ENCODE measurements at regions not wholly inside any gene's neighbourhood (a gene's known extent, or its start where the extent isn't known, plus 50 kb on each side); places are given as distances from the start of the nearest gene placed in this dataset.

- Histone ChIP-seq H3K27ac (ENCODE audit: extremely low read depth, low read depth, low read length) (no peak overlapping the region), H3K4me3 (ENCODE audit: low read depth, low read length) (no peak overlapping the region), H3K36me3 (ENCODE audit: control insufficient read depth in 2 of 2, insufficient read depth in 1 of 2, low read length in 2 of 2) (no peaks in the 10 kb centered on the region), H3K9me3 (ENCODE audit: control insufficient read depth, insufficient read depth, low read depth, low read length) (no peaks in the 10 kb centered on the region), H3K4me1 (ENCODE audit: control insufficient read depth, insufficient read depth, low read length) (no peaks in the 10 kb centered on the region)
- ChIA-PET POLR2A (no interaction called here), CTCF (no interaction called here)
- TF ChIP-seq REPIN1 (tag by site-specific recombination; IDR thresholded peaks at IDR 0.05; ENCODE audit: low read depth) (no peak), ZNF629 (tag by site-specific recombination; IDR thresholded peaks at IDR 0.05) (no peak), ZNF24 (tag by site-specific recombination; IDR thresholded peaks at IDR 0.05) (no peak), ZNF624 (tag by site-specific recombination; IDR thresholded peaks at IDR 0.05) (no peak), INSM2 (tag by site-specific recombination; IDR thresholded peaks at IDR 0.05) (no peak), ZNF792 (tag by site-specific recombination; IDR thresholded peaks at IDR 0.05) (no peak), ZFHX2 (tag by site-specific recombination; conservative IDR thresholded peaks at IDR 0.05) (no peak), TRIM28 (IDR thresholded peaks at IDR 0.05; ENCODE audit: borderline replicate concordance, low read length) (no peak), ZNF561 (tag by site-specific recombination; IDR thresholded peaks at IDR 0.05; ENCODE audit: borderline replicate concordance) (no peak)
- TF ChIP-seq, protein P1, sequence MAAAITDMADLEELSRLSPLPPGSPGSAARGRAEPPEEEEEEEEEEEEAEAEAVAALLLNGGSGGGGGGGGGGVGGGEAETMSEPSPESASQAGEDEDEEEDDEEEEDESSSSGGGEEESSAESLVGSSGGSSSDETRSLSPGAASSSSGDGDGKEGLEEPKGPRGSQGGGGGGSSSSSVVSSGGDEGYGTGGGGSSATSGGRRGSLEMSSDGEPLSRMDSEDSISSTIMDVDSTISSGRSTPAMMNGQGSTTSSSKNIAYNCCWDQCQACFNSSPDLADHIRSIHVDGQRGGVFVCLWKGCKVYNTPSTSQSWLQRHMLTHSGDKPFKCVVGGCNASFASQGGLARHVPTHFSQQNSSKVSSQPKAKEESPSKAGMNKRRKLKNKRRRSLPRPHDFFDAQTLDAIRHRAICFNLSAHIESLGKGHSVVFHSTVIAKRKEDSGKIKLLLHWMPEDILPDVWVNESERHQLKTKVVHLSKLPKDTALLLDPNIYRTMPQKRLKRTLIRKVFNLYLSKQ (tag by site-specific recombination; IDR thresholded peaks at IDR 0.05; ENCODE audit: borderline replicate concordance), result no peak
Observed at GRCh38 chr2:226234187-226234586, 565.4 kb downstream of the IRS1 start.

- Histone ChIP-seq H3K4me3 (ENCODE audit: low read depth, low read length) (no peak overlapping the region), H3K9me3 (ENCODE audit: control insufficient read depth, insufficient read depth, low read depth, low read length) (no peaks in the 10 kb centered on the region), H3K36me3 (ENCODE audit: control insufficient read depth in 2 of 2, insufficient read depth in 1 of 2, low read length in 2 of 2) (no peaks in the 10 kb centered on the region), H3K27ac (ENCODE audit: extremely low read depth, low read depth, low read length) (no peak overlapping the region), H3K4me1 (ENCODE audit: control insufficient read depth, insufficient read depth, low read length) (no peaks in the 10 kb centered on the region)
- CTCF ChIA-PET, result no interaction called here
- POLR2A ChIA-PET, result no interaction called here
- TF ChIP-seq ZNF747 (tag by site-specific recombination; IDR thresholded peaks at IDR 0.05), result no peak
- TF ChIP-seq ZNF544 (tag by site-specific recombination; IDR thresholded peaks at IDR 0.05), result no peak
- no peak for TF ChIP-seq ZNF302 (tag by site-specific recombination; IDR thresholded peaks at IDR 0.05; ENCODE audit: low read depth)
- no peak for TF ChIP-seq RBAK (tag by site-specific recombination; IDR thresholded peaks at IDR 0.05)
- no peak for TF ChIP-seq GLI4 (tag by site-specific recombination; IDR thresholded peaks at IDR 0.05)
- no peak for TF ChIP-seq ZNF548 (tag by site-specific recombination; IDR thresholded peaks at IDR 0.05)
- TF ChIP-seq, protein P2, sequence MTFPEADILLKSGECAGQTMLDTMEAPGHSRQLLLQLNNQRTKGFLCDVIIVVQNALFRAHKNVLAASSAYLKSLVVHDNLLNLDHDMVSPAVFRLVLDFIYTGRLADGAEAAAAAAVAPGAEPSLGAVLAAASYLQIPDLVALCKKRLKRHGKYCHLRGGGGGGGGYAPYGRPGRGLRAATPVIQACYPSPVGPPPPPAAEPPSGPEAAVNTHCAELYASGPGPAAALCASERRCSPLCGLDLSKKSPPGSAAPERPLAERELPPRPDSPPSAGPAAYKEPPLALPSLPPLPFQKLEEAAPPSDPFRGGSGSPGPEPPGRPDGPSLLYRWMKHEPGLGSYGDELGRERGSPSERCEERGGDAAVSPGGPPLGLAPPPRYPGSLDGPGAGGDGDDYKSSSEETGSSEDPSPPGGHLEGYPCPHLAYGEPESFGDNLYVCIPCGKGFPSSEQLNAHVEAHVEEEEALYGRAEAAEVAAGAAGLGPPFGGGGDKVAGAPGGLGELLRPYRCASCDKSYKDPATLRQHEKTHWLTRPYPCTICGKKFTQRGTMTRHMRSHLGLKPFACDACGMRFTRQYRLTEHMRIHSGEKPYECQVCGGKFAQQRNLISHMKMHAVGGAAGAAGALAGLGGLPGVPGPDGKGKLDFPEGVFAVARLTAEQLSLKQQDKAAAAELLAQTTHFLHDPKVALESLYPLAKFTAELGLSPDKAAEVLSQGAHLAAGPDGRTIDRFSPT (tag by site-specific recombination; IDR thresholded peaks at IDR 0.05), result no peak
- no peak for TF ChIP-seq ZNF501 (tag by site-specific recombination; IDR thresholded peaks at IDR 0.05)
- TF ChIP-seq ZNF830 (tag by site-specific recombination; IDR thresholded peaks at IDR 0.05; ENCODE audit: low read depth), result no peak
- TF ChIP-seq SALL2 (tag by site-specific recombination; IDR thresholded peaks at IDR 0.05; ENCODE audit: borderline replicate concordance), result no peak
- no peak for TF ChIP-seq ZNF157 (tag by site-specific recombination; IDR thresholded peaks at IDR 0.05)
- TF ChIP-seq ZNF202 (tag by site-specific recombination; IDR thresholded peaks at IDR 0.05; ENCODE audit: borderline replicate concordance), result no peak
- TF ChIP-seq, protein P3, sequence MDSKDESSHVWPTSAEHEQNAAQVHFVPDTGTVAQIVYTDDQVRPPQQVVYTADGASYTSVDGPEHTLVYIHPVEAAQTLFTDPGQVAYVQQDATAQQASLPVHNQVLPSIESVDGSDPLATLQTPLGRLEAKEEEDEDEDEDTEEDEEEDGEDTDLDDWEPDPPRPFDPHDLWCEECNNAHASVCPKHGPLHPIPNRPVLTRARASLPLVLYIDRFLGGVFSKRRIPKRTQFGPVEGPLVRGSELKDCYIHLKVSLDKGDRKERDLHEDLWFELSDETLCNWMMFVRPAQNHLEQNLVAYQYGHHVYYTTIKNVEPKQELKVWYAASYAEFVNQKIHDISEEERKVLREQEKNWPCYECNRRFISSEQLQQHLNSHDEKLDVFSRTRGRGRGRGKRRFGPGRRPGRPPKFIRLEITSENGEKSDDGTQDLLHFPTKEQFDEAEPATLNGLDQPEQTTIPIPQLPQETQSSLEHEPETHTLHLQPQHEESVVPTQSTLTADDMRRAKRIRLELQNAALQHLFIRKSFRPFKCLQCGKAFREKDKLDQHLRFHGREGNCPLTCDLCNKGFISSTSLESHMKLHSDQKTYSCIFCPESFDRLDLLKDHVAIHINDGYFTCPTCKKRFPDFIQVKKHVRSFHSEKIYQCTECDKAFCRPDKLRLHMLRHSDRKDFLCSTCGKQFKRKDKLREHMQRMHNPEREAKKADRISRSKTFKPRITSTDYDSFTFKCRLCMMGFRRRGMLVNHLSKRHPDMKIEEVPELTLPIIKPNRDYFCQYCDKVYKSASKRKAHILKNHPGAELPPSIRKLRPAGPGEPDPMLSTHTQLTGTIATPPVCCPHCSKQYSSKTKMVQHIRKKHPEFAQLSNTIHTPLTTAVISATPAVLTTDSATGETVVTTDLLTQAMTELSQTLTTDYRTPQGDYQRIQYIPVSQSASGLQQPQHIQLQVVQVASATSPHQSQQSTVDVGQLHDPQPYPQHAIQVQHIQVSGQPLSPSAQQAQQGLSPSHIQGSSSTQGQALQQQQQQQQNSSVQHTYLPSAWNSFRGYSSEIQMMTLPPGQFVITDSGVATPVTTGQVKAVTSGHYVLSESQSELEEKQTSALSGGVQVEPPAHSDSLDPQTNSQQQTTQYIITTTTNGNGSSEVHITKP (tag by site-specific recombination; IDR thresholded peaks at IDR 0.05), result no peak
Observed at GRCh38 chr2:226233388-226233787, 566.2 kb downstream of the IRS1 start.
